Hematopoietic multipotent progenitor cell treated with erythropoietin and hydrocortisone succinate and interleukin-3 and kit ligand, for 4 days (in vitro differentiated cells): ENCODE measurements at regions not wholly inside any gene's neighbourhood (a gene's known extent, or its start where the extent isn't known, plus 50 kb on each side); places are given as distances from the start of the nearest gene placed in this dataset.

ENCODE experiments used
- DNase-seq: peaks from one replicate; pipeline ENCODE4 v3.0.0-alpha.2; 2015

DNA sequence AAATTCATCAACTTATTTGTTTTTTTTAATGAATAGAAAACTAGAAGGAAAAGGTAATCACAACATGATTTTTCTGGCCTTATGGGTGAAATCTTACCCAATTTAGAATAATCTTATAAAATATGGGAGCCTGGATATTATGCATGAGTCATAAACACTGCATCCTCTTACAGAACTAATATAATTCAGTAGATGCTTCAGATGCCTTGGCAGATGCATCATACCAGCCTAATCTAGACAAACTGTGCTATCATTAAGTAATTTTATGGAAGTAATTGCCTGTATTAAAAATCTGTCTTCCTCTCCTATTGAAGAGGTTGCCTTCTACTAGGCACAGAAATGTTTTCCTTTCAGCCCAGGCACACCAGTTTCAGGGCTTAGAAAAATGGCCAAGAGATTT, 2384.6 kb upstream of the WWC1 start:
- no peak for DNase-seq

DNA sequence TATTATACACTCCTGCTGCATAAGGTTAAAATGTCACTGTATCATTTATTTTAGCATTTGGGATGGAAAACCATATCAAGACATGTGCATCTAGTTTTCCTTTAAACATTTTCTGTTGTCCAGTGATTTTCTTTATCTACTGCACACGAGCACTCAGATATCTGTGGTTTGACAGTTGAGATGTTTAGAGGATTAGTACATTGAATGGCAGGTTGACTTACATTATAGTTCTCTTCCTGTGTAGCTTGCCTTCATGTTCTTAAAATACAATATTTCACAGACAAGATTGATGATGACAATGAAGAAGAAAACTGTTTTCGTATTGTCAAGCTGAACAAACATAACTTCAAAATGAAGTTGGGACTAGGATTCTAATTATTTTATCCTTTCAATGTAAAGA, 2378.4 kb upstream of the WWC1 start:
- no peak for DNase-seq

DNA sequence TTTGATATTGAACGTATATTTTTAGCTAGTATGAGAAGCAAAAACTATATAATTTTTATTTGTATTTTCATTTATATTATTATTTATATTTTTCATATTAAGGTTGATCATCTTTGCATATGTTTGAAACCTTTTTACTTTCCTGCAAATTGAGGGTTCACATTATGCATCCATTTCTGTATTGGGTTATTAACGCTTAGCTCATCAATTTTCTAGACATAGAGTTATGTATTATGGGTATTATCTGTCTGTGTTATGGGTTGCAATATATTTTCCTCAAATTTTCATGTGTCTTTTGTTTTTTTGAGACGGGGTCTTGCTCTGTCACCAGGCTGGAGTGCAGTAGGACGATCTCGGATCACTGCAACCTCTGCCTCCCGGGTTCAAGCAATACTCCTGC, 2377.0 kb upstream of the WWC1 start:
- DNase-seq = no peak

DNA sequence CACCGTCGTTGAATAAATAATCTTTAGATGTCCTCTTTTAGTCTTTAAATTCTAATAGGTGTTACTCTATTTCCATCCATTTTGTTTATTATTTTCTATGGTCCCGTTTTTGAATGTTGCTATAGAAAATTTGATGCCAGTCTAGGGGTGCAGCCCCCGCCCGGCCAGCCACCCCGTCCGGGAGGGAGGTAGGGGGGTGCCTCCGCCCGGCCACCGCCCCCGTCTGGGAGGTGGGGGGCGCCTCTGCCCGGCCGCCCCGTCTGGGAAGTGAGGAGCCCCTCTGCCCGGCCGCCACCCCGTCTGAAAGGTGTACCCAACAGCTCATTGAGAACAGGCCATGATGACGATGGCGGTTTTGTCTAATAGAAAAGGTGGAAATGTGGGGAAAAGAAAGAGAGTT, 2372.2 kb upstream of the WWC1 start:
- DNase-seq = no peak

DNA sequence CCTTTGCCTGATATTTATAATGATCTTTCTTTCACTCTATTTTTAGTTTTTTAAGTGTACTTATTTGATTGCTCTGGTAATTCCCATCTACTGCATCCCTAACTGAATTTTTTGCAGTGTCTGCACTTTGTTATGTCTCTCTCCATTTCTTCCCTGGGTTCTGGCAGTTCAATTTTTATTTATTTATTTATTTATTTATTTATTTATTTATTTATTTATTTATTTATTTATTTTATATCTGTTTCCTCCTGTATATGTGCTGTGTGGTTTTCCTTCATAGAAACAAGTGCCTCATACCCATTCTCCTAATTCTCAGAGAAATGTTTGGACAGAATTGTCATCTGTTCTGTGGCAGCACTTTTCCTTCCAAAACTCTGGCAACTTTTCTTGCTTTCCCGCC, 2370.8 kb upstream of the WWC1 start:
- DNase-seq = no peak

DNA sequence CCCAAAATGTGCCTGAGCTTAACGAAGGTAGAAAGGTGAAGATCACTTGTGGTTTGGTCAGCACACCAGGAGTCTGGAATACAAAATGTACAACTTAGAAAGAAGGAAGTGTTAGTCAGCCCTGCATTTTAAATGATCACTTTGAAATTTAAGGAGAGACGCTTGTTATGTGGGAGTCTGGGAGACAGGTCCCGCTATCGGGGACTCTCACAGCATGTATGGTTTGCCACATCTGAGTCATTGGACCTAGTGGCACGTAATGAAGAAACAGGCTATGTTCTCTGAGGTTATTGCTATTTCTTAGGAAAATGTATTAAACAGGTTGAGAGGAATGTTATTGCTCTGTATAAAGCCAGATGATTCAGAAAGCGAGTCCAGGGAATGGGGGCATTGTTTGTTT, 2362.5 kb upstream of the WWC1 start:
- DNase-seq = no peak

DNA sequence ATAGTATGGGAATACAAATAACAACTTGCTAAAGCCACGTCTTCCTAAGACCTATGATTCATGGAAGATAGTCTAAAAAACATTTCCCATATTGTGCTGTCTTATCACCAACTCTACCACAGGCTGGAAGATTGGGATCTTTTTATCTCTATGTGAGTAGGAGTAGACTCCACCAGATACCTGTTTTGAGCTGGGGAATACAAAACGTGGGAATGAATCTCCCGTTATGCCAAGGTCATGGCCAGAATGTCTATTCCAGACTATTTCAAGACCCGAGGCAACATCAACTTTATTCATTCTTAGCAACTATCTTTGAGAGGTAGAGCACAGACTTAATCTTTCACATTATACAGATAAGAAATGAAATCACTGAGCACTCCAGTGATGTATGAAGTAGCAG, 2350.9 kb upstream of the WWC1 start:
- no peak for DNase-seq

DNA sequence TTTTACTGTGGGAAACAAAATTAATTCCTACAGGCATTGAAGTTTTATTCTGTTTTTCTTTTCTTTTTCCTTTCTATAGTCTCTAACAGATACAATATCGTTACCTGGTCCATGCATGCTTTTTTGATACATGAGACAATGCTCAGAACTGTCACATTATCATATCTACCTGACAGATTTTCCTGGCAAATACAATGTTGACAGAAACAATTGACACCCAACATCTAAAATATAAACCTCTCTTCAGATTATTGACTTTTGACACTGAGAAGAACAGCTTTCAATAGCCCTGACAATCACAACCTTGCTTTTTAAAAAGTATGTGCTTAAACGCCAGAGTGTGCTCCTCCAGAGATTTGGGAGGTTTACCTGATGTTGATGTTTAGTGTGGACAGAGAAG, 2334.6 kb upstream of the WWC1 start:
- no peak for DNase-seq

DNA sequence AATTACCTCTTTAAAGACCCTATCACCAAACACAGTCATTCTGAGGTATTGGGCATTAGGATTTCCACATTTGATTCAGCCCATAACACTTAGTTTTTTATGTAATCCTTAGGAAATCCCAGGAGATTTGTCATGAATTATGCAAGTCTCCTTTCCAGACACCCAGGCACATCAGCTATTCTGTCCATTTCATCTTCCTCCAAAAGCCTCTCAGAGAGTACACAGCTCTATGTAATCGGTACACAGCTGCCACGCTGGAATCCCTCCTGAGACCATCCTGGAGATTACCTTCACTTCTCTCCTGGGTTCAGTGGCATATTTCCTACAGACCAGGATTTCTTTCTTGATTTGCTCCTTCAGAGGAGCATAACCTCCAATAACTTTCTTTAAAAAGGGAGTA, 2309.8 kb upstream of the WWC1 start:
- DNase-seq = no peak

DNA sequence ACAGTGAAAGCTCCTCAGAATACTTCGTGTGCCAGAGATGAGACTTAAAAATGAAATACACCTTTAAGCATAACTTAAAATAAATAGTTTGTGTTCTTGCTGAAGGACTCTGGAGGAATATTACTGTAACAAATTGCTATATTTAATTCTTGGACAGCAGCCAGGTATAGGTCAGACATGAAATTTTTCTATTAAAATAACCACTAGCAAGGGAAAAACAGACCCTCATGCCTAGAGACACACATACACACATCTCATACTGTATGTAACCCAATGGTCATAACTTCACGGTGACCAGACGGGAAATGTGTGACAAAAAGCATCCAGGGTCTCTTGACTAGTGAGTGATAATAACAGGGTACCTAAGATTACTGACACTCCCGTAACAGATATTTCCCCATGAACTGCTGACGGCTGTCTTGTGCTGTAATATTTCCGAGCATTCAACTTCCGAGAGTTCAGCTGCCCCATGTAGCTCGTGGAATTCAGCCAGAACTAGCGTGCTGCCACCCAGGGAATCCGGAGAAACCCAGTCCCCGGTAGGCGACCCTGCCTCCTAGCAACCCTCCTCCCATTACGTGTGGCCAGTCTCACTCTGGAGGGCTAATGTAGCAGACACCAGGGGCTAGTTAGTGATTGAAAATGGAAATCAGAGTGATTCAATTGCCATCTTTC, 2295.1 kb upstream of the WWC1 start:
- DNase-seq = no peak

DNA sequence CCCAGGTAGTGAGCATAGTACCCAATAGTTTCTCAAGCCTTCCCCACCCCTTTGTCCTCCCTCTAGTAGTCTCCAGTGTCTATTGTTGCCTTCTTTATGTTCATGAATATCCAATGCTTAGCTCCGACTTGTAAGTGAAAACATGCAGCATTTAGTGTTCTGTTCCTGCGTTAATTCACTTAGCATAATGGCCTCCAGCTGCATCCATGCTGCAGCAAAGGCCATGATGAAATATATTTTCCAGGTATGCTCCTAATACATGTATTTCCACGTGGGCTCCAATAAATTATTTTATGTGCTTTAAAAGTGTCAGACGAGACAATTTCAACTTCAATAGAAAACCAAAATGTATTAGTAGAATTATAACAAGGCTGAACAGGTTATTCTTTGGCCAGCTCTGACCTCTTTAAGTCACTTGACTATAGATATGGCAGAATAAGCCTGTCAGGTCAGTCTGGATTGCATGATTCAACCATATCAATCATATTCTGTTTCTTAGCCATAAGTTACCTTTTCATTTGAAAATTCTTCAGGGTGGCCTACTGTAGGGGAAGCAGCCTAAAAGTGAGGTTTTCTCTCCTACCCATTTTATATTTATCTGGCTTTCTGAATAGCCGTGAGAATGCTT, 2291.6 kb upstream of the WWC1 start:
- no peak for DNase-seq

DNA sequence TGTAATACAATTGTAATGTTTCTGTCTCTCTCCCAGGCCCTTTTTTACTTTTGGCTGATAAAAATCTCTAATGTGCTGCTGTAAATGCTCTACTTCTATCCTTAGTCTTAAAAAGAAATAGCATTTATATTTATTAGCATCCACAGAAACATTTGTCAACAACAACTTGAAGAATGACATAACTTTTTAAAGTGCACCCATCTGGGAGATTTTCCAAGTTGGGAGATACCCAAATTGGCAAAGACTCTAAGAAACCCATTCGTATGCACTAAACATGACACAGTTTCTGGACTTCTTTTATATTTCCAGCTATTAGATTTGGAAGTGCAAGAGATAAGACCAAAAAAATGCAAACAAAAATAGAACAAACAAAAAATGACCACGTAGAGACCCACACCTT, 2287.4 kb upstream of the WWC1 start:
- no peak for DNase-seq

DNA sequence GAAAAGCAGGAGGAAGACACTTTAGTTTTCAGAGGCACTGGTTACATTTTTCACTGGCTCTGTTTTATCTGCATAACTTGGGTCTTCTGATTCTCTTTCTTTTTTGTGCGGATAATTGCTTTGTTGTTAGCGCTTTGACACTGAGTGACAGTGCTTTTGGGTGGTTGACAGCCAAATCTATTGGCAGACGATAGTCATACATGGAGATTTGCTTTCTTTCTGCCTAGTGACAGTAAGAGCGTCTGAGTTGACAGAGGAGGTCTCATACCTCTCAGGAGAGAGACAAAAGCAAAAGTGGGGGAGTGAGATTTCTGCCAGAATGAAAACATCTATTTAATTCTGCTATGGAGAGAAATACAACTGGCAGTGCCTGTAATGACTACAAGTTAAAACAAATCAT, 2278.0 kb upstream of the WWC1 start:
- DNase-seq = no peak

DNA sequence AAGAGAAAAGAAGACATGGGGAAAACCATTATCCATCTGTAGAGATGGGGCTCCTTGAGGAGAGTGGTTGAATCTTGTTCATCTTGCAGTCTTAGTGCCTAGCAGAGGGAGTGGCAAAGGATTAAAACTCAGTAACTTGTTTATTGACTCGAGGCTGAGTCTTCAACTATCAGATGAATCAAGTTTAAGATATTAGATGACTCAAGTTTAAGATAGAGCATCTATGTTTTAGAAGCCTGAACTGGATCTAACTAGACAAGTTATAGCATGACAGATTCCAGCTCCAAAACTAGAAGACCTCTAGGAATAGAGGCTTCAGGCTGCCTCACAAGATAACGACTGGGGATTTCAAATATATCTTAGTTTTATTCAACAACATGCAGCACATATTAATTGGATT, 2277.2 kb upstream of the WWC1 start:
- DNase-seq = no peak

DNA sequence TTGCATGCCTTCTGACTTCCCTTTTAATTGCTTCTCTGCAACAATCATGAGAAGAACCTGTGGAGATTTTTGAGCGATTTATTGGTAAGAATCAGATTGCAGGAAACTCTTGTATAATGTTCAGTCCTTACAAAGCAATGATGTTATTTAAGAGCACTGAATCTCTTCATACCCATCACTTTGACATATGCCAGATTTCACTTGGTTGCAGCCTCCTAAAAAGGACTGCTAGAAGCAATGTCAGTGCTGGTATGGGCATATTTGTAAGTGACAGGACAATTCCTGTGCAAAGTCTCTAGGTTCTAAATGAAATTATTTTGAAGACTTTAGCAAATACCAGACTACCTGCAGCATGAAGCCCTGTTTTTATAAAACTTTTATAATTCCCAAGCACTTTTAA, 2272.7 kb upstream of the WWC1 start:
- no peak for DNase-seq

DNA sequence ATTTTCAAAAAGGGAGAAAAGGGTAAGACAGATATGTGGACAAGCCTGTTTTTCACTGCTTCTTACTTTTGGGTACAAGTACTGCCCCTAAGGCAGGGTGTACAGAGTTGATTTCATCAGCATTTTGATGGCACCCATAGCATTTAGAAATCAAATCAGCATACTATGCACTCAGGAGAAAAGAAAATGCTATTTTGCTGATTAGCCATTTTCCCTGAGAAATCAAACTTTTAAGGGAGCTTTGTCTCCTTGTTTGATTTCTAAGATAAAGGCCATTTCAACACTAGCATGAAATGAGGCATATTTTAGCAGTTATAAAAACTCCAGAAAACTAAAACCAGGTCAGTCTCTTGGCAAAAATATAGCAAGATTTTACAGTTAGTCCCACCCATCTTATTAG, 2269.4 kb upstream of the WWC1 start:
- no peak for DNase-seq

DNA sequence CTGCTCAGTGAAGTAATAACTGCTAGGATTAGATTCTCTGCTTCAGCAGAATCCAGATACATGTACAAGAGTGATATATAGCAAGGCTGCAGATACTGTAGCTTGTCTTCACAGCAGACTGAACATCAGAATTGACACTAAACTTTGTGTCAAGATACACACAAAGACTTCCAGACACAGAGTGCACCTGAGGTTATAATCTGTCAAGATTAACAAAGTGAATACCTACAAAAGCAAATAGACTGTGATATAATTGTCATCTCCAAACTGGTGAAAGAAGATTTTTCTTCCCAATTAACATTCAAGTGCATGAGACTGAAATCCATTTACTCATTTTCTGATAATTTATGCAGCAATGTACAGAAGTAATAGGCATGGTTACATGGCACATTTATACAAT, 2266.5 kb upstream of the WWC1 start:
- no peak for DNase-seq

DNA sequence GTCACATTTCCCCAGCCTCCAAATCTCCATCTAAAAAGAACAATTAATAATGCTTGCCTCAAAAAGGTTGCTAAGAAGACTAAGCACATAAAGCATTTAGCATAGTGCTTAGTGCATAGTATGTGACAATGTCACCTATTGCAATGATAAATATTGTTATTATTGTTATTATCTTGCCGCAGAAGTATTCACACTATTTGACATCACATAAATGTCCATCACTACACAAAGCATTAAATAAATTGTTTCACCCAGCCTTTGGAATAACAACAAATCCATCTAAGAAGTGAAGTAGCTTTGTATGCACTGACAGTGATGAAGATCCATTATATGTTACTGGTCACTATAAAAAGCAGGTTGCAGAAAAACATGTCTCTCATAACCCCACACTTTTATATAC, 2263.9 kb upstream of the WWC1 start:
- DNase-seq = no peak

DNA sequence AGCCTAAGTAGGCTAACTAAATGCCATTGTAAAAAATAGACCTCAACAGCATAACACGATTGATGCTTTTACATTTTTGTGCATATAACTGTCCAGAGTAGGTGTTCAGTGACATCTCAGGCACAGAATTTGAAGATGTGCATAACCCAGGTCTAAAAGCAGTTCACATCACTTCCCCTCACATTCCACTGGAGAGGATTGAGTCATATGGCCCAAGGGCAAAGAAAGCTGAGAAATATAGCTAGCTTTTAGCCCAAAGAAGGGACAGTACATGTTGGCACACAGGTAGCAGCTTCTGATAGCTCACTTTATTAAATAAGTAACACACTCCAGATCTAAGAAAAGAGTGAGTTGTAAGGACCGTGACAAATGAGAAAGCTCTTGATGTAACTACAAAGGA, 2259.5 kb upstream of the WWC1 start:
- DNase-seq = no peak

DNA sequence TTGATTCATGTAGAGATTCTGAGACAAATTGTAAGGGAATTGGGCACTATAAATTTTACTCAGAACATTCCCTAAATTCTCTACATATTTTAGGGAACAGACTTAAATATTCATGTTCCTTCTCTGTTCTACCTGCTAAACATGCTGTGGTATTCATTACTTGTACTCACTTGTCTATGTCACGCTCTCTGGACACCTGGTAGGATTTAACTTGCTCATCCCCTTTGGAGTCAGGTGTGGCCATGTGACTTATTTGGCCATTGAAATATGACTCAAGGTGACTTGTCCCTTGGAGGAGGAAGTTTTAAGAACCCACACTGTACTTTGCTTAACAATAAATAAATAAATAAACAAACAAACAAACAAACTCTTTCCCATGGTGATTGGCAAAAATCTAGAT, 2258.8 kb upstream of the WWC1 start:
- no peak for DNase-seq

DNA sequence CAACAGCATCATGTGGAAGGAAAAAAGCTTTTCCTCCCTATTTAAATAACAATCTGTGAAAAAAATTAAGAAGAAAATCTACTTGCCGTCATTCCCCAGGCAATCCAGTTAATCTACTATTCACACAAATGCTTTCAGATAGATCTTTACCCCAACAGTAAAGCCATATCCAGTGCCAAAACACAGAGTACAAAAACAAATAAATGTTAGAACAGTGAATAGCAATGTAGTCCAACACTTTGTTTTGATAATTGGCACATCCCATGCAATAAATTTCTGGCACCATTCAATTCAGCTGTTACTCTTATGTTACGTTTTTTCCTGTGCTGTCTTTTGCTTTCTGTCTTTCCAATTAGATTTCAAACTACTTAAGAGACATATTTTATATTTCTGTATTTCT, 2245.5 kb upstream of the WWC1 start:
- no peak for DNase-seq

DNA sequence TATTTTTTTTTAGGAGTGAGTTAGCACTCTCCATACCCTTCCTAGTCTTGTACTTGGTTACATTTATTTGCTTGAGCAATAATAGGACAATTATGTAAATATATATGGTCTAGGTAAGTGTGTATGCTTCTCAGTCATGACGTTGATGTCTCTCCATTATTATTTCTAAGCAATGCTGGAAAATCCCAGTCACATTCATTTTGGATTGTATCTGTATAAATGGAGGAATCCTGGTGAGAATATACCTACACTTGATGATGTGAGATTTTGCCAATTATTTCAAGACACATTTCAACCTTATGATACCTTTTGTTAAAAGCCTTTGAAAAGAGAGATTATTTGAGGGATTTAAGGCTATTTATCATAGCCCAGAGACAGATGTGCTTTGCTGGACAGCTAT, 2244.5 kb upstream of the WWC1 start:
- no peak for DNase-seq

DNA sequence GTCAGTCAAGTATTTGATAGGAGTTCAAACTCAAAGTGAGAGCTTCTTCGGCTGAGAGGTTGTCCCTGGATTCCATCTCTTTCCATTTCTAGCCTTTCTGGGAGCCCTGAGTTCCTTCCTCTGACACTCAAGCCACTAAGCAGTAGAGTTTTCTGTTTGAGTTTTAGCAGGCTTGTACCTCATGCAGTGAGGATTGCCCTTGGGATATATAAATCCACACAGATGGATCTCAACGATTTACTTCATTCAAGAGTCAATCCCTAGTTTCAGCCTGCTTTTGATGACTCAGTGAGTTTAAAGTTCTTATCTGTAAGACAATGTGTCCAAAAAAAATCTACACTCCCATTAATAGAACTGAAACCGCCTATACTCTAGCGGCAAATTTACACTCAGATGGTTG, 2240.9 kb upstream of the WWC1 start:
- no peak for DNase-seq

DNA sequence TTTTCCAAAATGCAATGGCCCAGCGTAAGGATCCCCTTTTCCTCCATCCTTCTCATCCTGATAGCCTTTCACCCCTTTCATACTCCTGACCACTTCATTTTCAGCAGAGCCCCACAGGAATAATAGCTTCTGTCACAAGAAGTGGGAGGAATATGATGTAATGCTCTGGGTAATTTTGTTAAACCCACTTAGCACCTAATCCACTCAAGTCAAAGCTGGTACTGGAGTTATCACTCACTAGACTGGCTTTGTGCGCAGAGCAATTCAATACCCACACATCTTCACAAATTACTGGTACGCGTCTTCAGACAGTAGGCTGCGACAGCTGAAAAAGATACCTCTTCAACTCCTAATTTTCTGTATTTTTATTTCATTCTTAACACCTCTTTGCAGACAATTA, 2232.8 kb upstream of the WWC1 start:
- DNase-seq = no peak

DNA sequence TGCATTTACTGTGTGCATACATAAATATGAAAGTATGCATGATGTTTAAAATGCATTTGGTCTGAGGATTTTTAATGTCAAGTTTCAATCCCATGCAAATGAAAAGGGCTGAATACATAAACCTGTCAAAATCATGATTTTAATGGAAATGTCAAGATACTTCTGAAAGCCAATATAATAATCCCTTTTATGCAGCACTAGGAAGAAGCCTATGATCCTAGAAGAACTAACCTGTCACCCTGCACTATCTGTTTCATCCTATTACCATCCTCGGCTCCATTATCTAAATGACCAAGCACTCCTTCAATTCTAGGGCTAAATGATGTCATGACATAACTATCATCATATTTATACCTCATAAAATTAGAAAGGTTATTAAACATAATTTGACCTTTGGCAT, 2229.4 kb upstream of the WWC1 start:
- DNase-seq = no peak

DNA sequence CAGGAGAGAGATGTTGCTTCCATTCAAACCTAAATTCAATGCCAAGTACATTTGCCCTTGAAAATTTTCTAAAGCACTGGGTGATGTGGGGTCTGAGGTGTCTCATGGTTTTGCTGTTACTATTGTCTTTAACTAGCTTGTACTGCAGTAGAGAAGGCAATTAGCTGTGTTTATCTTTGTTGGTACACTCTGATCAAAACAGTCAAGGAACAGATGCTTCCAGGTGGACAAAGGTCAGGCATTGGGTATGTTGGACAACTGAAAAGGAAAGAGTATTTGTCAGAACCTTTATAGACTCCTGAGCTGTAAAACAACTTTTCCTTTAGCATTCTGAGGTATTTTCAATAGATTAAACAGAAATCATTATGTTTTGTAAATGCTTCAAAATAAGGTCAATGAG, 2228.7 kb upstream of the WWC1 start:
- no peak for DNase-seq
